A172 (cell line): ENCODE measurements at regions not wholly inside any gene's neighbourhood (a gene's known extent, or its start where the extent isn't known, plus 50 kb on each side); places are given as distances from the start of the nearest gene placed in this dataset.

ENCODE experiments used
- DNase-seq: peaks from one replicate; pipeline ENCODE4 v3.0.0-alpha.2; 2015; ENCODE audit warnings: low spot score

DNA sequence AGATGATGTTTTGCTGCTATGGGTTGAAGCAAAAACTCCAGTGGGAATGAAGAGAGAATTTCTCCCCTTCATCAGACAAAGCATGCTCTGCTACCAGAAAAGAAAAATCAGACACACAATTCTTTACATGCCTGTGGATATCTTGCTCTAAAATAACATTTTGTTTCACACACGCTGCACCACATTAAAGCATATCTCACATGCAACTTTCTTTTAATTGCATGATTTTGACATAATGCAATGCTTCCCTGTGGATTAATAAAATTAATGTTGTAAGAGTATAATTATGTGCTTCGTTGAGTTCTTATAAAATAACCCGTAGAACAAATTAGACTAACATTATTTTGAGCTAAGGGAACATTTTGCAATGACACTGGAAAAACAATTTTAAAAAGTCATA is 2230.7 kb downstream of the PCDH7 start:
- no peak for DNase-seq

- DNase-seq = no peak
Measured at GRCh38 chr4:32958586-32958985, 2238.4 kb downstream of the PCDH7 start.

GRCh38 chr4:32962100-32962499 is 2241.9 kb downstream of the PCDH7 start:
- no peak for DNase-seq

GRCh38 chr4:32985256-32985655 is 2265.1 kb downstream of the PCDH7 start:
- DNase-seq = peak; percentile 63

DNA sequence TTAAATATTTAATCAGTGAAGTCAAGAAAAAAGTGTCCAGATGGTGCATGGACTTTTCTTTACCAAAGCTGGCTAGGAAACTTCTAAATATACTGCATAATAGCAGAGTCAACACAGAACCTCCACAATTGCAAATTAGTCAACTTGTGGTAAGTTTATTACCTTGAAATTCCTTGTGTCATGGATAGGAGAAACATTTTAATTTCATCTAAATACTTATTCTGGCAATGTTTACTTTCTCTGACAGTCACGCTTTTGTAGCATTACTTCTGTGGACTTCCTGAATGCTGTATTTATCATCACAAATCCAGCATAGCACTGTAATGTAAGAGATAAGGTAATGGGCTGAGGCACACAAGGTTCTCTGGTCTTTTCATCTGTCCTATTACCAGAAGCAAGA is 2266.1 kb downstream of the PCDH7 start:
- DNase-seq = peak; percentile 48

DNA sequence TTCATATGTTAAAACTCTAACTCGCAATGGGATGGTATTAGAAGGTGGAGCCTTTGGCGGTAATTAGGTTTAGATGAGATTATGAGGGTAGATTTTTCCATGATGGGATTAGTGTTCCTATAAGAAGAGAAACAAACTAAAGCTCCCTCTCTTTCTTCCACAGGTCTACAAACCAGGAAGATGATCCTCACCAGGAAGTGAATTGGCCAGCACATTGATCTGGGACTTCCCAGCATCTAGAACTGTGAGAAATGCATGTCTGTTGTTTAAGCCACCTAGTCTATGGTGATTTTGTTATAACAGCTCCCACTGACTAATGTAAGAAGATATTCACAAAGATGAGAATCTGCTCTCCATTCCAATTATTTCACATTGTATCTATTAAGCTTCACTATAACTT is 2266.9 kb downstream of the PCDH7 start:
- DNase-seq = no peak

DNA sequence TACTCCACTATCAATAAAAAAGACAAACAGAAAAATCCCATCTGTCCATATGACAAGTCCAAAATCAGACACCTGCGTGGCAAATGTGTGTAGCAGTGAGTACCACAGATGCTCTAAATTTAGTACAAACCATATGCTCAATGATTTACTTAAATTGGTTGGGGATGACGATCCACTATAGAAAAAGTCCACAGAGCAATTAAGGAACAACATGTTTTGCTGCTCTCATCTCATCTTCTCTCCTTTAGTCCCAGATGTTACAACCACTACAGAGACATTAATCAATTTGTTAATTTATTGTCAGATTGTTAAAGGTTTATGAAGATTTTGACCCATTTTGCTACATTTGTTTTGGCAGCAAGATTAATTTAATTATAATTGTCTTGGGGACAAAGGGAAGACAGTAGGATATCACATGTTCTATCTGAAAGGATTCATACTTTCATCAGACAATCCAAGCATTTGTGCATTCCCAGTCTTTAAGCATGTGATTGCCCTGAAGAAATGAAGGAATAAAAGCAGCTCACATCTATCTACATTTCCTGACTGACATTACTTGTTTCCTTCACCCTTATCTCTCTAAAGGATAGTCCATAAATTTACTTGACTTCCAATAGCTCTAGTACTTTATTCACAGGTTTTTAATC is 2268.1 kb downstream of the PCDH7 start:
- no peak for DNase-seq

- DNase-seq = no peak
Measured at GRCh38 chr4:32991663-32992062, 2271.5 kb downstream of the PCDH7 start.

DNA sequence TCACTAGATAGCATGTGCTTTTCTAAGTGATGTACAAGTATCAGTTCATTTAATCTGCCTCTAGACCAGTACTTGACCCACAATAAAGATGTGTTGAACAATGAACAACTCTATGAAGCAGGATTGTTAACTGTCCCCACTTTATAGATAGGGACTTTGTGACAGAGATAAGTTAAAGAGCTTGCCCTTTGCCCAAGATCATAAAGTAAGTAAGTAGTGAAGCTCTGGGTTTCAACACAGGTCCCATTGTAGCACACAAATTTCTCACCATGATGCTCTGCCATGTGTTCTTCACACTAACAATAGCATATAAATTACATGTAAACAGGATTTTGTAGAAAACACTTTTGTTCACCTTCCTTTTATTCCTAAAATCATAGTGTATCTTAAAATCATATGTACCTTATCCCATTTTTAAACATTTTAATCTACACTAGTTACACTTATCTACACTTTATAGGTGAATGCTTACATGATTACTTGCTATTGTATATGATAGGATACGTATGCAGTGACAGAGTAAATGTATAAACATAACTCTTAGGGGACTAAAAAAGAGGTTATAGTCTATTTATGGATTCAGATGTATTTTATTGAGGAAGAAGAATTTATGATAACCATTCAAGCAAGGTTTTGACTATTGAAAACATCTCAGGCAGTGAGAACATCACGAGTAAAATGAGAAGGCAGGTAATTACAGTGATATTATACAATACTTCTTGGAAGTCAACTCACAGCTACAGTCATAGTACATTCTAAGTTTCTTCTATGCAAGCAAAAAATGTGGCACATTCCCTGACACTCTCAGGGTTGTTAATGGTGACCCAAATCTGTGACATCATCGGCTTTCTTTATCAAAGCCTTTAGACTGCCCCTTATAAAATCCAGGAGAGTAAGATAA is 2275.1 kb downstream of the PCDH7 start:
- no peak for DNase-seq

DNA sequence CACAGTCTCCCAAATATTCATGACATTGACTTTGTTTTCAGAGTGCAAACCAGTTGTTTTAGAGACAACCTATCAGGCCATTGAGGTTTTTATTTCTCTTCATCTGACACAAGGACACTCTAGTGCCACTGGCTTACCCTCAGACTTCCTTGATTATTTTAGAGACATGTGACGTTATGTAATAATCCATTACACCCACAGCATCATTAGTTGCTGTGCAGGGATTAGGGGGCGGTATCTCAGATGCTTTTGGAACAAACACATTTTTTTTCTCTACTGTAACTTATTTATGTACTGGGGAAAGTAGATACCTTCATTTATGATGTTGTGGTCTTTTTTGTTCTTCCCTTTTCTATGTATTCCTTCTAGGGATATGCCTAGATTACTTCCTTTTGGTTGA is 2293.1 kb downstream of the PCDH7 start:
- no peak for DNase-seq

GRCh38 chr4:33025236-33025635 is 2305.1 kb downstream of the PCDH7 start:
- DNase-seq = no peak

GRCh38 chr4:33029976-33030375 is 2309.8 kb downstream of the PCDH7 start:
- DNase-seq = no peak

DNA sequence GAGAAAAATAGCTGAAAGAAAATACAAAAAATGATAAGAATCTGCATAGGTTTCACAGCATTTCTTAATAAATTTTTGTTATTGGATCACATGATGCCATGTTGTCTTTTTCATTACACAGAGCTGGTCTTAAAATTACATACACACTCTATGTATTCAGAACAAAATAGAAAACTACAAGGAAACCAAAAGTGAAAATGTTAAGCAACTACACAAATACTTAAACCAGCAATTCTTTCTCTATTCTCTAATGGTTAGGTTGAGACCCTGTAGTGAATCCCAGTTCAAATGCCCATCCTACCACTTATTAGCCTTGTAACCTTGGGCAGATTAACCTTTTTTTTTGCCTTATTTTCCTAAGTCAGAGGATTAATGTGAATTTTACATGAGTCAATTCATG is 2311.2 kb downstream of the PCDH7 start:
- DNase-seq = no peak

- no peak for DNase-seq
Measured at GRCh38 chr4:33037464-33037863, 2317.3 kb downstream of the PCDH7 start.

GRCh38 chr4:33045334-33045733 is 2325.2 kb downstream of the PCDH7 start:
- DNase-seq = no peak

GRCh38 chr4:33052241-33052640 is 2332.1 kb downstream of the PCDH7 start:
- no peak for DNase-seq

DNA sequence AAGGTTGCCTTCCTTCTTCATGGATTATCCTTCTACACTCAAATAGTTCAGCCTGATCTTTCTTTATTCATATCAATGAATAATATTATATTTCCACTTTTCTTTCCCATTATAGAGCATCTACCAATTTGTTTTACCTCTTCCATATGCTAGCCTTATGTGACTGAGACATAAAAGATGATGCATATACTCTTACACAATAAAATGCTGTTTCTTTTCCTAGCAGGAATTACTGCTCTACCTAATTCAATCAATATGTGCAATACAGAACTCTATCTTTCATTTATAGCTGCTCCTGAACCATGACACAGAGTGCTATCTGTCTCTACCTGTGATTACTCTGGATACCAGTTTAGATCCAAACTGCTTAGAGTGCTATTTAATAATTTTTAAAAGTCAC is 2334.0 kb downstream of the PCDH7 start:
- DNase-seq = no peak

DNA sequence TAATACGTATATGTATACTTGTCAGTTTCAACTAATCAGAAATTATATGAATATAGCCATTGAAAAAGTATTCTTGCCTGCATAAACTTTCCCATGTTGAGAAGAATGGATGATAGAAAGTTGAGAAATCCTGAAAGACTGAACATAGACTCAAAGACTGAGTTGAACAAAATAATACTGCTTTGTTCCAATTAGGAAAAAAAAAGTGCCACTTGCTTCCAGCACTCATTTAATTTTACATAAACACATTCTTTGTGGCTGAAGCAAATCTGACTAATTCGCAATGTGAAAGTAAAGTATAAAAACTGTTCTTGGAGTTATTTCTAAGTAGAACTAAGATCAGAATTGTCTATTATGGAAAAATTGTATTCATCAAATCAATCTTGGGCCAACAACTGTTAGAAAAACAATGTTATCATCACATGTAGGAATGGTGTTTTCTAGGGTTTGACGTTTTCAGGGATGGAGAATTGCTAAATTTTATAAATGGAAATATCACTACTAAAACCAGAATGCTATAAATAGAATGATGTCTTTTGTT is 2334.6 kb downstream of the PCDH7 start:
- no peak for DNase-seq

- DNase-seq = no peak
Measured at GRCh38 chr4:33057736-33058135, 2337.6 kb downstream of the PCDH7 start.

- DNase-seq = no peak
Measured at GRCh38 chr4:33058998-33059397, 2338.8 kb downstream of the PCDH7 start.

GRCh38 chr4:33060674-33061542 is 2340.7 kb downstream of the PCDH7 start:
- DNase-seq = peak; percentile 49

- DNase-seq = no peak
Measured at GRCh38 chr4:33061727-33062126, 2341.6 kb downstream of the PCDH7 start.
